H1 (cell line): ENCODE measurements at regions not wholly inside any gene's neighbourhood (a gene's known extent, or its start where the extent isn't known, plus 50 kb on each side); places are given as distances from the start of the nearest gene placed in this dataset.

Source experiments
- CHD2 ChIP-seq: IDR thresholded peaks from 2 replicates; pipeline ENCODE4 v1.6.1; 2012; ENCODE audit warnings: low read length, improper control_type of control experiment
- EZH2 ChIP-seq: fragments of 200-600 bp; sonication (generic); IDR thresholded peaks from 2 replicates; pipeline ENCODE4 v1.7.1; 2012; ENCODE audit warnings: low read depth, mild to moderate bottlenecking, moderate library complexity, low read length, inconsistent platforms; ENCODE audit not compliant: severe bottlenecking
- GABPA ChIP-seq: IDR thresholded peaks from 2 replicates; pipeline ENCODE4 v1.6.1; 2011; ENCODE audit warnings: mild to moderate bottlenecking, low read length, moderate library complexity, borderline replicate concordance; ENCODE audit not compliant: insufficient read depth
- JUND ChIP-seq: IDR thresholded peaks from 2 replicates; pipeline ENCODE4 v1.6.1; 2011; ENCODE audit warnings: mild to moderate bottlenecking, improper control_type of control experiment, low read length
- NANOG ChIP-seq: IDR thresholded peaks from 2 replicates; pipeline ENCODE4 v1.6.1; 2011; ENCODE audit warnings: low read length, low read depth, mild to moderate bottlenecking, inconsistent platforms; ENCODE audit not compliant: insufficient read depth, poor library complexity, severe bottlenecking
- POU5F1 ChIP-seq: IDR thresholded peaks from 2 replicates; pipeline ENCODE4 v1.6.1; 2011; ENCODE audit warnings: low read depth, mild to moderate bottlenecking, low read length, moderate library complexity

DNA sequence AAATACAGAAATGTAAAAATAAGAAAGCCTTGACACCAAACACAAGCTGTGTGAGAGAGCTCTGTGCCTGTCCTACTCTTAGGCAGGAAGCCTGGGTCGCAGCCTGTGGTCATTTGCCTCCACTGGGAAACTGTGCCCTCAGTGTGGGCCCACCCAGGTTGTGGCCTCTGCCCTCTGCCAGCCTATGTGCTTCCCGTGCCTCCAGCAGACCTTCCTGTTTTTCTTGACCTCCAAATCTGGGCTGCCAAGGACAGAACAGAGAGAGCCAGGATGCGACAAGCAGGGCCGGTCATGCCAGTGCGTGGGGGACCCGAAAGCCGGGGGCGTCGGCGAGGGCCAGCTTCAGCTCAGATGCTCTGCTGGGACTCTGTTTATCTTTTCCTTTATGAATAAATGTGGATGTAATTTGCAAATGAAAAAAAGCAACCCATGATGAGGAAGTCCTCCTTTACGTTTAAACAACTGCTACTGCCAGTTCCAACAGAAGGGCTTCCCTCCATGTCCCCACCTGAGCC lies 189.2 kb upstream of the EXOC2 start (continued):
- no peak for TF ChIP-seq EZH2
- TF ChIP-seq JUND, result no peak
- no peak for TF ChIP-seq POU5F1
- no peak for TF ChIP-seq GABPA
- no peak for TF ChIP-seq CHD2
- no peak for TF ChIP-seq NANOG
